Mononuclear cell (primary cell): ENCODE measurements at regions not wholly inside any gene's neighbourhood (a gene's known extent, or its start where the extent isn't known, plus 50 kb on each side); places are given as distances from the start of the nearest gene placed in this dataset.

ENCODE experiments used
- H3K27me3 ChIP-seq: 2 replicates; pipeline ENCODE4 v1.6.0; 2011; ENCODE audit warnings: low read length, control low read depth; ENCODE audit not compliant: insufficient read depth
- H3K4me1 ChIP-seq: 2 replicates; pipeline ENCODE4 v1.5.1; 2011; ENCODE audit warnings: mild to moderate bottlenecking, low read length, control low read depth; ENCODE audit not compliant: insufficient read depth
- H3K4me3 ChIP-seq: 2 replicates; pipeline ENCODE4 v1.5.1; 2011; ENCODE audit warnings: mild to moderate bottlenecking, low read length, moderate library complexity
- H3K9me3 ChIP-seq: 2 replicates; pipeline ENCODE4 v1.5.1; 2011; ENCODE audit warnings: low read depth, mild to moderate bottlenecking, control low read depth, low read length

- Histone ChIP-seq H3K4me1 (peaks cover 18% of the 10 kb centered on the region), H3K27me3 (no peaks in the 10 kb centered on the region), H3K9me3 (no peaks in the 10 kb centered on the region), H3K4me3 (no peak overlapping the region)
These were observed 208.1 kb downstream of the SNX18 start for GRCh38 chr5:54725391-54726280.

DNA sequence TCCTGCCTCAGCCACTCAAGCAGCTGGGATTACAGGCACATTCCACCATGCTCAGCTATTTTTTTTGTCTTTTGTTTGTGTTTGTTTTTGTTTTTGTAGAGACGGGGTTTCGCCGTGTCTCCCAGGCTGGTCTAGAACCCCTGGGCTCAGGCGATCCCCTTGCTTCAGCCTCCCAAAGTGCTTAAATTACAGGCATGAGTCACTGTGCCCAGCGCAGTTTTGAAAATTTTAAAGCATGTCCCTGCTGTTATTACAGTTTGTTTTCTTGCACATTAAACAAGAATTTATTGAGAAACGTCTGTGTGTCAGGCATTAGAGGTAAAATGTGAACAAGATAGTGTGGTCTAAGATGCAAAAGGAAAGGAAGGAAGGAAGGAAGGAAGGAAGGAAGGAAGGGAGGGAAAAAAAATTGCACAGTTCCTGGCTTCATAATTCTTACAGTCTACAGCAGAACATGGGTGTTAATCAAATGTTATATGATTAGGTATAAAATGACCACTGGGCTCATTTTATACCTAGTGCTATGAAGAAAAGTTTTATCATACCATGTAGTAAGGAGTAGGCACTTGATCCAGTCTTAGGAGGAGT lies 205.4 kb downstream of the SNX18 start:
- no peaks in the 10 kb centered on the region for H3K9me3 ChIP-seq
- H3K4me1 ChIP-seq: peaks cover 6% of the 10 kb centered on the region
- no peaks in the 10 kb centered on the region for H3K27me3 ChIP-seq
- no peak overlapping the region for H3K4me3 ChIP-seq

DNA sequence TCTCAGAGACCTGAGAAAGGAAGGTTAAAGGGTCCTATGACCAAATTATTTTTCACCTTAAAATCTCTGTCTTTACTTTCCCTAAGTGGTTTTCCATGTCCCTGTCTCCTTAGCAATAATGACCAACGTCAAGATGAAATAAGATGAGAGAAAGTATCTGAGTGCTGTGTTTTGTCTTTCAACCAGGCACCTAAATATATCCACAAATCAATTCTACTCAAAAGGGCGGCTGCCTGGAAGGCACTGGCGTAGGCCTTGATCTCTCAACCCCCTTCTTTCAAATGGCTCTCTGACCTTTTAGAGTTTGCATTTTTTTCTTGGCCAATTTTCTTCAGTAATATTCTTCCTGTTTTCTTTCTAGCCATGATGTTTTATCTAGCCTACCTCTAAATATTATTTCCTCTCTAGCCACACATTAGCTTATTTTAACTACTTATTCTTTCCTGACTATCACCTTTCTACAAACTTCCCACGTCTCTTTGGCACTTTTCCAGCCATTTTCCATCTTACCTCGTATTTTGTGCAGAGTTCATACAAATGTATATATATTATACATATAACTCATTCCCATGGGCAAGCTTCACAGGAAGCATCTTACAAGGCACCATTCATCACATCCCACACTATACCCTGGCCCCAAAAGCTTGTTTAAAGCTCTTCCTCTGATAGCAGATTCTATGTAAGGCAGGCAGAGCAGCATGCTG lies 204.5 kb downstream of the SNX18 start:
- no peak overlapping the region for H3K4me3 ChIP-seq
- no peaks in the 10 kb centered on the region for H3K27me3 ChIP-seq
- no peaks in the 10 kb centered on the region for H3K9me3 ChIP-seq
- peaks cover 4% of the 10 kb centered on the region for H3K4me1 ChIP-seq

- Histone ChIP-seq H3K4me1 (peaks cover 4% of the 10 kb centered on the region), H3K4me3 (no peak overlapping the region), H3K27me3 (no peaks in the 10 kb centered on the region), H3K9me3 (no peaks in the 10 kb centered on the region)
These were observed 203.6 kb downstream of the SNX18 start for GRCh38 chr5:54721116-54721515.

DNA sequence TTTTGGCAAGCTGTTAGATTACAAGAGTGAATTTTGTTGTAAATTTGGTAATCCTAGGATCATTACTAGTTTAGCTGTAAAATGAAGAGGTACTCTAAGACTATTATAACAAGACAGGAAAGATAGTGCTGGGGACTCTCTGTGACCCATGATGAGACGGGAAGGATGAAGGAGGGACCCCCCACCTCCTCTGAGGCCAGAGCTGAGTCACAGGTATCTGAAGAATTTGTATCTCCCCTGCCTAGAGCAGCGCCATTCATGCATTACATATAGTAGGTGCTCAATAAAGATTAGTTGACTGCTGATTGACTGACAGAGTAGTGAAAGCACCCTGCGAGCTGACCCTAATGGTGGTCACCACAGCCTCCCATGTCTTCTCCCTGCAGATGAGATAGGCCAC lies 202.8 kb downstream of the SNX18 start:
- Histone ChIP-seq H3K9me3 (no peaks in the 10 kb centered on the region), H3K27me3 (no peaks in the 10 kb centered on the region), H3K4me1 (peaks cover 4% of the 10 kb centered on the region), H3K4me3 (no peak overlapping the region)

GRCh38 chr5:54719384-54720283 lies 202.1 kb downstream of the SNX18 start:
- H3K4me3 ChIP-seq: no peak overlapping the region
- no peaks in the 10 kb centered on the region for H3K9me3 ChIP-seq
- H3K4me1 ChIP-seq: peaks cover 4% of the 10 kb centered on the region

GRCh38 chr5:54718656-54719055 lies 201.1 kb downstream of the SNX18 start:
- Histone ChIP-seq H3K4me3 (no peak overlapping the region), H3K4me1 (peaks cover 4% of the 10 kb centered on the region), H3K9me3 (no peaks in the 10 kb centered on the region)

More at GRCh38 chr5:54719384-54720283, 202.1 kb downstream of the SNX18 start:
- H3K27me3 ChIP-seq: no peaks in the 10 kb centered on the region

DNA sequence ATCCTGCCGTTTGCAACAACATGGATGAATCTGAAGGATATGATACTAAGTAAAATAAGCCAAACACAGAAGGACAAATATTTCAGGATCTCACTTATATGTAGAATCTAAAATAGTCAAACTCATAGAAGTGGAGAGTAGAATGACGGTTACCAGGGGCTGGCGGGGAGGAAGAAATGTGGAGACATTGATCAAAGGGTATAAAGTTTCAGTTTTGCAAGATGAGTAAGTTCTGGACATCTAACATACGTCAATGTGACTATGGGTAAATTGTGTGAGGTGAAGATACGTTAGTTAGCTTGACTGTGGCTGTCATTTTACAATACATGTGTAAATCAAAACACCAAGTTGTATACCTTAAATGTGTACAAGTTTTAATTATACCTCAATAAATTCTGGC lies 200.3 kb downstream of the SNX18 start:
- no peaks in the 10 kb centered on the region for H3K9me3 ChIP-seq
- no peak overlapping the region for H3K4me3 ChIP-seq
- peaks cover 4% of the 10 kb centered on the region for H3K4me1 ChIP-seq
- H3K27me3 ChIP-seq: no peaks in the 10 kb centered on the region

More at GRCh38 chr5:54718656-54719055, 201.1 kb downstream of the SNX18 start:
- no peaks in the 10 kb centered on the region for H3K27me3 ChIP-seq

- H3K9me3 ChIP-seq: no peaks in the 10 kb centered on the region
- no peaks in the 10 kb centered on the region for H3K27me3 ChIP-seq
- H3K4me3 ChIP-seq: no peak overlapping the region
- H3K4me1 ChIP-seq: peaks cover 4% of the 10 kb centered on the region
These were observed 199.9 kb downstream of the SNX18 start for GRCh38 chr5:54717459-54717858.

- H3K4me1 ChIP-seq: peaks cover 4% of the 10 kb centered on the region
- no peaks in the 10 kb centered on the region for H3K9me3 ChIP-seq
- no peak overlapping the region for H3K4me3 ChIP-seq
- no peaks in the 10 kb centered on the region for H3K27me3 ChIP-seq
These were observed 196.5 kb downstream of the SNX18 start for GRCh38 chr5:54713923-54714581.

DNA sequence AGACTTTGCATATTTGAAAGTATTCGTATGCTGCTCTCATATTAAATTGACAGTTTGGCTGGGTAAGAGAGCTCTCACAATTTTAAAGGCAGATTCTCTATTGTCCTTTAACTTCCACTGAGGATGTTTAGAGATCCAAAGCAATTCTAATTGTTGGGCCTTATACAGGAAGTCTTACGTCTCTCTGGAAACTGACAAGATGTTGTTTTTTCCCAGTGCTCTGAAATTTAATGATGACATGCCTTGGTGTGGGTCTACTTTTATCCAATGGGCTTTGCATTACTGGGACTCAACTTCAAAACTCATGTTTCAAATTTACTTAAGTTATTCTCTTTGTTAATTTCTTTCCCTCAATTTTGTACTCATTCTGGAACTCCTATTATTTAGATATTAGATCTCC lies 191.5 kb downstream of the SNX18 start:
- peaks cover 16% of the 10 kb centered on the region for H3K4me1 ChIP-seq
- H3K9me3 ChIP-seq: no peaks in the 10 kb centered on the region
- H3K27me3 ChIP-seq: no peaks in the 10 kb centered on the region
- no peak overlapping the region for H3K4me3 ChIP-seq

DNA sequence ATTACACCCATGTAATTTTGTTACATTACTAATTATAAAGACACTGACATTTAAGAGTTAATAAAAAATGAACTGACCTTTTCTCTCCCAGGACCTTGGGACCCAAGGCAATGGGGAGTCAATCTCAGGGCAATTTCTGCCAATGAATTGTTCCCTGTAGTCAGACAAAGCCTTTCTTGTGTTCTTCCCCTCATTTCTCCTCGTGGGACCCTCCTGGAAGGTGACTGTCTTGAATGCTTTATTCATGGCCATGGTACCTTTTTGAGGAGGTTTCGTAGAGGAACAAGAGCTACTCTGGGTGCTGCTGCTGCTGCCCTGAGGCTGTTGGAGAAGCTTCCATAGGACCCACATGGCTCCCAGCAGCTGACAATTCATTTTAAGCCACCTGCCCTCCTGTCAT lies 190.3 kb downstream of the SNX18 start:
- Histone ChIP-seq H3K4me1 (peaks cover 20% of the 10 kb centered on the region), H3K9me3 (no peaks in the 10 kb centered on the region), H3K27me3 (no peaks in the 10 kb centered on the region)

GRCh38 chr5:54705994-54706653 lies 188.6 kb downstream of the SNX18 start:
- H3K4me1 ChIP-seq: peaks cover 32% of the 10 kb centered on the region
- H3K4me3 ChIP-seq: no peak overlapping the region
- H3K27me3 ChIP-seq: no peaks in the 10 kb centered on the region
- H3K9me3 ChIP-seq: no peaks in the 10 kb centered on the region

More for the DNA sequence above, 190.3 kb downstream of the SNX18 start:
- no peak overlapping the region for H3K4me3 ChIP-seq

DNA sequence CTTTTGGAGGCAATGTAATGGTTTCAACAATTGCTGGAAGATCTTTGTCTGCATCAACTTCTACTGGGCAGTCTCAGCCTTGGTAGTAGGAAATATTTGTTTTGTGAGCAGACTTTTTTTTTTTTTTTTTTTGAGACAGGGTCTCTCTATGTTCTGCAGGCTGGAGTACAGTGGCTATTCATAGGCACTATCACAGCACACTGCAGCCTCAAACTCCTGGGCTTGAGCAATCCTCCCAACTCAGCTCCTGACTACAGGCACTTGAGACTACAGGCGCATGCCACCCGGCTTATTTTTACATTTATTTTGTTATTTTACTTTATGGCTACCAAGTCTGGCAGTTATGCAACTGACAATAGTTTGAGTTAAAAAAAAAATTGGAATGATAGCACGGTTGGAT lies 187.3 kb downstream of the SNX18 start:
- Histone ChIP-seq H3K27me3 (no peaks in the 10 kb centered on the region), H3K4me3 (no peak overlapping the region), H3K4me1 (peaks cover 32% of the 10 kb centered on the region), H3K9me3 (no peaks in the 10 kb centered on the region)
